Gastroesophageal sphincter (tissue), 4 donors: ENCODE measurements at regions not wholly inside any gene's neighbourhood (a gene's known extent, or its start where the extent isn't known, plus 50 kb on each side); places are given as distances from the start of the nearest gene placed in this dataset.

ENCODE experiments used
- ATAC-seq: fragments of 150-250 bp; one replicate; pipeline ENCODE4 v1.9.1; 2016; ENCODE audit warnings: mild to moderate bottlenecking, moderate library complexity
- H3K27ac ChIP-seq, 4 donors: fragments of 200-600 bp; sonication (generic) in 3 of 4; 1 replicate in 3 of 4; 2 replicates in 1 of 4; pipeline ENCODE4 v1.5.1; 2016 to 2019
- H3K27me3 ChIP-seq: fragments of 200-600 bp; sonication (generic); one replicate; pipeline ENCODE4 v1.5.1; 2019
- H3K36me3 ChIP-seq, 2 donors: fragments of 200-600 bp; sonication (generic); one replicate each; pipeline ENCODE4 v1.5.1; 2019; ENCODE audit warnings: control low read depth in 1 of 2
- H3K4me1 ChIP-seq, 3 donors: fragments of 200-600 bp; sonication (generic); 1 replicate in 2 of 3; 2 replicates in 1 of 3; pipeline ENCODE4 v1.5.1; 2016 to 2019; ENCODE audit warnings: control low read depth in 2 of 3
- H3K4me3 ChIP-seq, 2 donors: fragments of 200-600 bp; sonication (generic); one replicate each; pipeline ENCODE4 v1.5.1; 2019; ENCODE audit warnings: mild to moderate bottlenecking in 1 of 2, moderate library complexity in 1 of 2
- H3K9me3 ChIP-seq, 3 donors: fragments of 200-600 bp; sonication (generic); one replicate each; pipeline ENCODE4 v1.5.1; 2017 to 2019; ENCODE audit warnings: control low read depth in 2 of 3
- CTCF ChIP-seq, 4 experiments: fragments of 200-600 bp in 2 of 4; fragments of 450-650 bp in 2 of 4; sonication (generic) in 1 of 4; IDR thresholded peaks; one replicate each; pipeline ENCODE4 v1.5.1; 2017 to 2019; ENCODE audit warnings: antibody characterized with exemption in 4 of 4, mild to moderate bottlenecking in 2 of 4, moderate library complexity in 2 of 4
- EP300 ChIP-seq: sonication (generic); formaldehyde crosslinking; IDR thresholded peaks from one replicate; pipeline ENCODE4 v1.6.1; 2017; ENCODE audit warnings: antibody characterized with exemption, mild to moderate bottlenecking
- POLR2A ChIP-seq, 2 donors: fragments of 450-650 bp; IDR thresholded peaks; one replicate each; pipeline ENCODE4 v1.6.1; 2017; ENCODE audit warnings: antibody characterized with exemption in 2 of 2, mild to moderate bottlenecking in 2 of 2, moderate library complexity in 1 of 2
- POLR2AphosphoS5 ChIP-seq: sonication (generic); formaldehyde crosslinking; IDR thresholded peaks from one replicate; pipeline ENCODE4 v1.6.1; 2017; ENCODE audit warnings: antibody characterized with exemption
- WGBS, 2 donors: methylation state at CpG; one replicate each; pipeline ENCODE4 v1.1.5; 2018; ENCODE audit warnings: low coverage in 1 of 2; 5-methylcytosine and 5-hydroxymethylcytosine counted together

GRCh38 chr1:195501118-195501517 is 1107.1 kb downstream of the KCNT2 start:
- H3K27ac ChIP-seq: no peak overlapping the region
- no peaks in the 10 kb centered on the region for H3K36me3 ChIP-seq
- TF ChIP-seq CTCF (IDR thresholded peaks at IDR 0.05): no peak
- no peak for TF ChIP-seq POLR2AphosphoS5
- TF ChIP-seq POLR2A (IDR thresholded peaks at IDR 0.05): no peak
- no peak for TF ChIP-seq EP300
- ATAC-seq: no peak
- no peaks in the 10 kb centered on the region for H3K27me3 ChIP-seq
- H3K4me1 ChIP-seq: no peaks in the 10 kb centered on the region
- no peak overlapping the region for H3K4me3 ChIP-seq
- 82 to 87% methylated on average over 2 of the region's 2 CpGs for WGBS, 2 donors
- no peaks in the 10 kb centered on the region for H3K9me3 ChIP-seq

- TF ChIP-seq POLR2A (IDR thresholded peaks at IDR 0.05) (no peak), CTCF (IDR thresholded peaks at IDR 0.05) (no peak), EP300 (no peak), POLR2AphosphoS5 (no peak)
- no peaks in the 10 kb centered on the region for H3K27me3 ChIP-seq
- ATAC-seq: no peak
- no peaks in the 10 kb centered on the region for H3K36me3 ChIP-seq
- H3K27ac ChIP-seq: no peak overlapping the region
- H3K4me1 ChIP-seq: no peaks in the 10 kb centered on the region
- WGBS, 2 donors: 60 to 77% methylated on average over 2 to 3 of the region's 5 CpGs
- peaks cover 0 to 13% (median 0%) of the 10 kb centered on the region in 3 donors for H3K9me3 ChIP-seq
- no peak overlapping the region for H3K4me3 ChIP-seq
Measured at GRCh38 chr1:195495720-195496635, 1112.3 kb downstream of the KCNT2 start.

GRCh38 chr1:195482137-195482536 is 1126.1 kb downstream of the KCNT2 start:
- H3K27ac ChIP-seq: no peak overlapping the region
- no peaks in the 10 kb centered on the region for H3K36me3 ChIP-seq
- 96 to 100% methylated on average over 4 to 6 of the region's 6 CpGs for WGBS, 2 donors
- H3K27me3 ChIP-seq: no peaks in the 10 kb centered on the region
- ATAC-seq: no peak
- H3K4me3 ChIP-seq: no peak overlapping the region
- no peaks in the 10 kb centered on the region for H3K4me1 ChIP-seq
- H3K9me3 ChIP-seq: no peaks in the 10 kb centered on the region
- no peak for TF ChIP-seq CTCF (IDR thresholded peaks at IDR 0.05)
- no peak for TF ChIP-seq POLR2A (IDR thresholded peaks at IDR 0.05)
- TF ChIP-seq EP300: no peak
- TF ChIP-seq POLR2AphosphoS5: no peak

- no peaks in the 10 kb centered on the region for H3K9me3 ChIP-seq
- no peak overlapping the region for H3K27ac ChIP-seq
- no peak for ATAC-seq
- 79 to 88% methylated on average over 2 of the region's 3 CpGs for WGBS, 2 donors
- no peak overlapping the region for H3K4me3 ChIP-seq
- H3K36me3 ChIP-seq: no peaks in the 10 kb centered on the region
- H3K4me1 ChIP-seq: no peaks in the 10 kb centered on the region
- no peaks in the 10 kb centered on the region for H3K27me3 ChIP-seq
- TF ChIP-seq EP300: no peak
- TF ChIP-seq POLR2AphosphoS5: no peak
- TF ChIP-seq POLR2A (IDR thresholded peaks at IDR 0.05): no peak
- TF ChIP-seq CTCF (IDR thresholded peaks at IDR 0.05): no peak
Measured at GRCh38 chr1:195481293-195481692, 1126.9 kb downstream of the KCNT2 start.

GRCh38 chr1:195475568-195475967 is 1132.7 kb downstream of the KCNT2 start:
- 82 to 100% methylated on average over 1 of the region's 1 CpG for WGBS, 2 donors

More at GRCh38 chr1:195475568-195475967, 1132.7 kb downstream of the KCNT2 start:
- Histone ChIP-seq H3K27me3 (no peaks in the 10 kb centered on the region), H3K4me3 (no peak overlapping the region), H3K36me3 (no peaks in the 10 kb centered on the region), H3K9me3 (no peaks in the 10 kb centered on the region), H3K27ac (no peak overlapping the region), H3K4me1 (no peaks in the 10 kb centered on the region)
- ATAC-seq: no peak
- TF ChIP-seq POLR2AphosphoS5: no peak
- TF ChIP-seq CTCF (IDR thresholded peaks at IDR 0.05): no peak
- TF ChIP-seq EP300: no peak
- TF ChIP-seq POLR2A (IDR thresholded peaks at IDR 0.05): no peak
